HEK293T (cell line): ENCODE measurements at regions not wholly inside any gene's neighbourhood (a gene's known extent, or its start where the extent isn't known, plus 50 kb on each side); places are given as distances from the start of the nearest gene placed in this dataset.

Experiments used
- ARNT ChIP-seq: fragments of 450-650 bp; IDR thresholded peaks from 2 replicates; pipeline ENCODE4 v1.6.1; 2017; ENCODE audit warnings: mild to moderate bottlenecking
- BHLHE40 ChIP-seq: fragments of 450-650 bp; IDR thresholded peaks from 2 replicates; pipeline ENCODE4 v1.6.1; 2016; ENCODE audit warnings: mild to moderate bottlenecking, moderate library complexity, borderline replicate concordance
- CTBP1 ChIP-seq: fragments of 450-650 bp; IDR thresholded peaks from 2 replicates; pipeline ENCODE4 v1.6.1; 2016; ENCODE audit warnings: borderline replicate concordance
- ELF4 ChIP-seq: fragments of 450-650 bp; IDR thresholded peaks from 2 replicates; pipeline ENCODE4 v1.6.1; 2017; ENCODE audit warnings: antibody characterized with exemption
- FOXA1 ChIP-seq: fragments of 450-650 bp; IDR thresholded peaks from 2 replicates; pipeline ENCODE4 v1.6.1; 2016; ENCODE audit warnings: mild to moderate bottlenecking
- FOXK2 ChIP-seq: fragments of 450-650 bp; IDR thresholded peaks from 2 replicates; pipeline ENCODE4 v1.6.1; 2016; ENCODE audit warnings: mild to moderate bottlenecking
- FOXM1 ChIP-seq: fragments of 450-650 bp; IDR thresholded peaks from 2 replicates; pipeline ENCODE4 v1.6.1; 2017; ENCODE audit warnings: mild to moderate bottlenecking, borderline replicate concordance
- HDGF ChIP-seq: fragments of 450-650 bp; IDR thresholded peaks from 2 replicates; pipeline ENCODE4 v1.6.1; 2017; ENCODE audit warnings: antibody characterized with exemption, borderline replicate concordance
- SP1 ChIP-seq: fragments of 450-650 bp; IDR thresholded peaks from 2 replicates; pipeline ENCODE4 v1.6.1; 2017
- SUZ12 ChIP-seq: fragments of 450-650 bp; IDR thresholded peaks from 2 replicates; pipeline ENCODE4 v1.6.1; 2016; ENCODE audit warnings: mild to moderate bottlenecking
- TARDBP ChIP-seq: fragments of 450-650 bp; IDR thresholded peaks from 2 replicates; pipeline ENCODE4 v1.6.1; 2016

DNA sequence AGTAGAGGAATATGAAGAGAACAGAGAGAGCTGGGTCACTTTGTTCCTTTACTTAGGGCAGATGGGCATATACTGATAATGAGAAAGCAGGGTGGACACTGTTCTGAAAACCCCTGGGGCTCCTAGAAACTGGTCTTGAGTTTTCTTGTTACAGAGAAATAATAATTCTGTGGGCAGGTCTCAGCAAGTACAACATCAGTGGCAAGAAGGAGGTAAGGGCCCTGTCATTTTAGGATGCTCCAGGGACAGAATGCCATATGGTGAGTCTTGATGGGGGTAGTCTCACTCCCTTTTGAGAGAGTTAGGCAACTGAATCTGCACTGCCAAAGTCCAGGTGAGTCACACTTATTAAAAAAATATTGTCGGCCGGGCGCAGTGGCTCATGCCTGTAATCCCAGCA, 102.3 kb downstream of the KCNJ2 start:
- TF ChIP-seq FOXA1 = no peak
- TF ChIP-seq ARNT = no peak
- no peak for TF ChIP-seq TARDBP
- TF ChIP-seq ELF4 = no peak
- TF ChIP-seq FOXK2 = no peak
- no peak for TF ChIP-seq BHLHE40
- TF ChIP-seq SP1 = no peak
- TF ChIP-seq HDGF = no peak
- TF ChIP-seq CTBP1 = no peak
- TF ChIP-seq FOXM1 = no peak
- no peak for TF ChIP-seq SUZ12
